Renal cortical epithelial cell (primary cell): ENCODE measurements at regions not wholly inside any gene's neighbourhood (a gene's known extent, or its start where the extent isn't known, plus 50 kb on each side); places are given as distances from the start of the nearest gene placed in this dataset.

Experiments used
- DNase-seq: peaks from one replicate; pipeline ENCODE4 v3.0.0-alpha.2; 2011; ENCODE audit warnings: low read depth

DNA sequence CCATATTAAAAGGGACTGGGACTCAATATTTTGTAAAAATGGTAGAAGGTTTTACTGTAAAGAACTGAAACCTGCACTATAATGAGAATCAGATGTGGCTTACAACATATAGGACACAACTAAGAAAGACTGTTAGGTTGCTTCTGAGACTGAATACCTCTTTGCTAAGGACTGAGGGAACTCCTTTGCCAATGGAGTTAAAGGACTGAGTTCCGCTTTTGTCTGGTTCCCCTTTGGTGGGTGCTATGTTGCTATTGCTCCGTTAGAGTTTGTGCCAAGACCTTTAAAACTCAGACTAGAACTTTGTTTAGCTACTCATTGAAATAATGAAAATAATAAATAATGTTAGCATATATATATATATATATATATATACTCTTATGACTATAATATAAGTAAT lies 147.8 kb upstream of the KCNMB2 start:
- DNase-seq = no peak

- no peak for DNase-seq
Observed at GRCh38 chr3:178389258-178389657, 147.0 kb upstream of the KCNMB2 start.

GRCh38 chr3:178392511-178392926 lies 143.7 kb upstream of the KCNMB2 start:
- peak; percentile 72 for DNase-seq

DNA sequence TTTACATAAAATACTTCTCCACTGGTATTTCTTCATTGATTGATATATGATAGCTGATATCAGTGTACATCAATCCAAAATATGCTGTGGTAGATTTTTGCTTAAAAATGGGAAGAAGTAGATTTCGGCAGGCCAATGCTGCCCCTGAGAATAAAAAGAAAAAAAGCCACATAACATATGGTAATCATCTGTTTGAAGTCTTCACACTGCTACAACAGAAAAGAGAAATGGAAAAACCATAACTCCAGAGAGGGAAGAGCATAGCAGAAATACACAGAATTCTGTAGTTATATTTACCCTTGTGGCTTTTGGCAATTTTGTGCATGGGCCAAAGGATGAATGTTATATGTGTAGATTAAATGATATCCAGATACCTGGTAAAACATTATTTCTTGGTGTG lies 143.1 kb upstream of the KCNMB2 start:
- no peak for DNase-seq

DNA sequence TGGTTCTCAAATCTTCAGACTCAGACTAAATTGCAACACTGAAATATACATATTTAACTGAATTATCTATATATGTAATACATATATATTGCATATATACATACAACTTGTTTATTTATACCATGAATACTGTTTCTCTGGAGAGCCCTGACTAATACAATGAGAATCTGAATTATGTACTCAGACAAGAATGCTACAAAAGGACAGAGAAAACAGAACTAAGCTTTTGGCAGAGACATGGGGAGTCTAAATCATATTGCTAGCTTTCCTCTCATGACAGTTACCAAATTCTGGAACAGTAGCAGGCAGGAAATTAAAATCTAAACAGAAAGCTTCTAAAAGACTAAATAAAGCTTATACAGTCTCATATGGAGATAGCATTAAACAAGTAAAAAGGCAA lies 142.4 kb upstream of the KCNMB2 start:
- peak; percentile 61 for DNase-seq

- DNase-seq = no peak
Observed at GRCh38 chr3:178396318-178396717, 139.9 kb upstream of the KCNMB2 start.

DNA sequence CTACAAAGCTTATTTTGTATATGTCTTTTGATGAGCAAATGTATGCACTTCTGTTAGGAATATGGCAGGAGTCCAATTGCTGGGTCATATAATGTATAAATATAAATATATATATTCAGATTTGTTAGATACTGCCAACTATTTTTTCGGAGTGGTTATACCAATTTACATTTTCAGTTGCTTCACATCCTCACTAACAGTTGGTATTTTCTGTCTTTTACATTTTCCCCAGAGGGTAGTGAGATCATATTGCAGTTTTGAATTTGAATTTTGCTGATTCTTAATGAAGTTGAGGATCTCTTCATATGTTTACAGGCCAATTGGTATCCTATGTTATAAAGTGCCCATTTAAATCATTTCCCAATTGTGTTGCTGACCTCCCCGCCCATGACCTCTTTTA lies 139.0 kb upstream of the KCNMB2 start:
- DNase-seq = no peak

DNA sequence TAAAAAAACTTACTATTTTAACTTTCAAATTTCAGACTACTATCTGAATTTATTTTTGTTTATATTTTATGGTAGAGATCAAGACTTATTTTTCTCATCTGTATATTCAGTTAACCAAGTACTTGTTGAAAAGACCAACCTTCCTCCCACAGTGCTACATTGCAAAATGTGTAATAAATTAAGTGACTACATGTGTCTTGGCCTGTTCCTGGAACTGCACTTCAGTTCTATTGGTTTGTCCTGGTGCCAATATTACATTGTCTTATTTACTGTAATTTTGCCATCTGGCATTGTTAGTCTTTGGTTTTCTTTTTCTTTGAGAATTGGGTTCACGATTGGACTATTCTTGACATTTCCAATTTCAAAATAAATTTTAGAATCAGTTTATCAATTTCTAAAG lies 138.4 kb upstream of the KCNMB2 start:
- DNase-seq = no peak

DNA sequence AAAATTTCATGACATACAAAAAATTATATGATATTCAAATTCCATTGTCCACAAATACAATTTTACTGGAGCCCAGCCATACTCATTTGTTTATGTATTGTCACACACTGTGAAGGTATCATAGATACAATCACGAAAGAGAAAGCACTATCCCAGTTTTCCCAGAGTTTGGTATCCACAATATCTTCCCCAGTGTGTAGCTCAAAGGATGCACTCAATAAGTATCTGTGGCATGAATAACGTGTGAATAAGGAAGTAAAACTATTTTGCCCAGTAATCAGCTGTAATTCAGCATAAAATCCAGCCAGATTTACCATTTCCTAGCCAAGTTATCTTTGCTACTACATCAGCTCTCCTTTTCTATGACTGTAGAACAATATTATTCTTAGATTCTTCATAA lies 131.3 kb upstream of the KCNMB2 start:
- no peak for DNase-seq

DNA sequence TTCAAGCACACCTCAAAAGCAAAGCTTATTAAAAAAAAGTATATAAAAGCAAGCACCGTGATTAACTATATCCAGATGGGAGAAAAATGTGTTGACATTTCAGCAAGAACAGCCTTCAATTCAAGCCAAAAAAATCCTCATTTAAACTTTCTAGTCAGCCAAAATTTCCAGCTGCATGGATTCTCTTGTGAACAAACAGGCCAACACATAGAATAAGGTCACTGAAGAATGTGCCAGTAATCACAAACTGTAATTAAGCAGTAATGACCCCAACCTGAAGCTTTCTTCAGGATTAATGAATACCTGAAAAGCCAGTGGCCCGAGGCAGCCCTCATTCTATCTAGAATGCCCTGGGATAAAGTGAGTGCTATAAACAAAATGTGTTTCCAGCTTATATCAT lies 130.7 kb upstream of the KCNMB2 start:
- DNase-seq = peak; percentile 85

GRCh38 chr3:178406206-178406605 lies 130.0 kb upstream of the KCNMB2 start:
- peak; percentile 71 for DNase-seq

DNA sequence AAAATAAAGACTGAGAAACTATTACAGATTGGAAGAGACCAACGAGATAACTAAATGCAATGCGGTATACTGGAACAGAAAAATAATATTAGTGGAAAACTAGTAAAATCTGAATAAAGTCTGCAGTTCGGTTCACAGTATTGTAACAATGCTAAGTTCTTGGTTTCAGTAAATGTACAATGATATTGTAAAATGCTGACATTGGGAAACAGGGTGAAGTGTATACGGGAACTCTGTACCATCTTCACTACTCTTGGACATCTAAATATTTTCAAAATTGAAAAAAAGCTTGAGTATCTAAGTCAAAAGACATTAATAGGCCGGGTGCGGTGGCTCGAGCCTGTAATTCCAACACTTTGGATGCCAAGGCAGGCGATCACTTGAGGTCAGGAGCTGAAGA lies 120.9 kb upstream of the KCNMB2 start:
- DNase-seq = no peak

- DNase-seq = no peak
Observed at GRCh38 chr3:178417736-178418135, 118.5 kb upstream of the KCNMB2 start.

GRCh38 chr3:178419071-178419470 lies 117.2 kb upstream of the KCNMB2 start:
- peak; percentile 77 for DNase-seq

GRCh38 chr3:178420033-178420432 lies 116.2 kb upstream of the KCNMB2 start:
- DNase-seq = no peak

- DNase-seq = peak; percentile 60
Observed at GRCh38 chr3:178421069-178421468, 115.2 kb upstream of the KCNMB2 start.

DNA sequence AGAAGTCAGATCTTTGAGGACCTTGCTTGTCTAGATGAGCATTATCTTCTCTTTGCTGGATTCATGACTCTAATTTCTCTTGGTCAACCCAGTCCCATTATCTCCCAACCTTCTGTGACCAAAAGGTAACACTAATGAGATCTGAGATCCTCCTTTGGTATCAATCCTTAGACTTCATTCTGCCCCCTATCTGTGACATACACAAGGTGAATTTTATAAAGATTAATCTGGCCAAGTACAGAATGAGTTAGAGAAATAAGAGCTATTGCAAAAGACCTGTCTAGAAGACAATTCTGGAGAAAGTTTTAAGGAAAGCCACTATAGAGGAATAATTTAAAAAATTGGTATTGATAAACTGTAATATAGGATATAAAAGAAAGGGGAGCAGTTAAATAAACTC lies 113.8 kb upstream of the KCNMB2 start:
- no peak for DNase-seq

DNA sequence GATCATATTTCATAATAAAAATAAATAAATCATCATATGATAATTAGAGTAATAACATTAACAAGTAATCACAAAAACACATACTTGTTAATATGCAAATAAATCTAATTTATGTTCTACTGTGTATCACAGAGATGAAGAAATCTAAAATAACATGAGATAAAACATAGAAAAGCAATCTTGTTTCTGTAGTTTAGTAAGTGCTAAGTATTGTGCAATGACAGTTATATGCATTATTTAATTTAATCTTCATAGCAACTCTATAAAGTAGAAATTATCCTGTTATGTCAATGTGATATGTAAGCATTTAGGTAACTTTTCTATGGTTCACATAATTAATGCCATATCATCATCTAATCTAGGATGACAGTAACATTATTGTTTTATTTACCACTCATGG lies 108.2 kb upstream of the KCNMB2 start:
- no peak for DNase-seq

DNA sequence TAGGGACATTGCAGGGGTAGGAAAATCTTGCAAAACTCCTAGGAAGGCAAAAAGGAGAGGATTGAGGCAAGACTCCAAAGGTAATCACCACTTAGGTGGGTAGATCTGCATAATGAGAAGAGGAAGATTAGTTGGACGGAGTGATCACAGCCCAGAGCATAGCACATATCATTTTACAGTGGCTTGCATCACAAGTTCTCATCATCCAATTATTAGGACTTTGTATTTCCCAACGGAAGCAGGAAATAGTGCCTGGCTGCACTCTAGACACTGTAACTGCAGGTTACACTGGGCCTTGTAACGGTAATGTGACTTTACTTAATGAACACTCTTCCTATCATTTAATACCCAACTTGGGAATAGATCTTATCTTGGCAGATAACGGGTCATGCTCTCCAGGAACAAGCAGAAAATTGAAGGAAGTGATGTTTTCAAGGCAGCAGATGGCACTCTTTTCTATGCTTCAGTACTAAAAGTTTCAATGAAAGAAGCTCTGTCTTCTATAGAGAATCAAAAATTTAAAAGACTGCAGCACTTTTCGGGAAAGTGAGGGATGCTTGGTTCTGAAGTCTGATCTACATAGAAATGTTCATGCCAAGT lies 101.9 kb upstream of the KCNMB2 start:
- peak; percentile 32 for DNase-seq

DNA sequence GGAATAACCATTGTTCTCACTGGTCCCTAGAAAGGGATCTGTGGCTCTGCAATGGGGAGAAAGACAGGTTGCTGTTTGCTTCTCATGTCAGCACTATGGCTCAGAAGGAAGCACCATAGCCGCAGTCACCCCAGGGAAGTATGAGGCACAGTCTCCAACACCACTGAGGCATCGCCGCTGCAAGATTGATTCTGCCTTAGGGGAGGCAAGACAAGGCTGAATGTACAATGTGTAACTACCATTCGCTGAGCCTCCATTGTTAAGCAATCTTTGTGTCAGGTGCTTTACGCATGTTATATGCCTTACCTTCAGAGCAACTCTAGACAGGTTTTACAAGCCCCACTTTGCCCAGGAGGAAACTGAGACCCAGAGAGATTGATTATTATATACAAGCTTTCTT lies 100.7 kb upstream of the KCNMB2 start:
- DNase-seq = no peak

GRCh38 chr3:178436773-178437172 lies 99.5 kb upstream of the KCNMB2 start:
- DNase-seq = peak; percentile 68

GRCh38 chr3:178437236-178437635 lies 99.0 kb upstream of the KCNMB2 start:
- no peak for DNase-seq

GRCh38 chr3:178439504-178439903 lies 96.7 kb upstream of the KCNMB2 start:
- DNase-seq = peak; percentile 75

DNA sequence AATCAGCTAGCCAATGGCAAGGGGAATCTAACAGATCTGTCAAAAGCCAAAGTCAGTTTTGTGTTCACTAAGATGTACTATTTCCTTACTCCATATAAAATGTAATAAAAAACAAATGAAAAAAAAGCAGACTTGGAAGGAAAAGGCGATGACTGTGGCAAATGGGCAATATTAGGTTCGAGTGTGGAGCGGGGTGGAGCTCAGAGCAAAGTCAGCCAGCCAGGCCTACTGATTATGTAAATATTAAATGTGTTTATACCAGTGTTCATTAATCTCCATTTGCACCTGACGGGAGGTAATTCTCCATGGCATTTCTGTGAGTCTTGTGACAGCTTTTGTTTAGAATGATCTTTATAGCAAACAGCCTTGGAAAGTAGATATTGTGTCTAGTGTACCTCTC lies 96.2 kb upstream of the KCNMB2 start:
- no peak for DNase-seq

- peak; percentile 36 for DNase-seq
Observed at GRCh38 chr3:178443634-178444033, 92.6 kb upstream of the KCNMB2 start.
